ENCODE measurements at regions not wholly inside any gene's neighbourhood (a gene's known extent, or its start where the extent isn't known, plus 50 kb on each side); places are given as distances from the start of the nearest gene placed in this dataset.

DNA sequence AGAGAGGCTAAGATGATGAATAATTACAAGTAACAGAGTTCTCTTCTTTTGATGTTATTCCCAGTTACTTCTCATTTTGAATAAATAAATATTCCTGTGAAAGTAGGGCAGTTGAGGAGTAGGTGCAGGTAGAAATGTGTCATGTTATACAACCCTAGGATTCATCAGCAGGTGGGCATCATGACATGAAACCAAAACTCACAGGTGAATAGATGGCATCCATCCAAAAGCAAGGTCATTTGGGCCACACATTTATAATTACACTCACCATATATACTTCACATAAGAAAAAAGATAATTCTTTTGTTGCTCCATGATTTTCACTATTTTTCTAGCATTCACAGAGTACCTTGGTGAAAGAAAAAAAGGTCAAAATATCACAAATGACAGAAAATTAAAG lies 273.6 kb downstream of the ZBBX start:
- TF ChIP-seq EZH2 (IDR thresholded peaks at IDR 0.05; ENCODE audit: insufficient read depth, poor library complexity, severe bottlenecking): no peak
- TF ChIP-seq EZH2phosphoT487 (IDR thresholded peaks at IDR 0.05; ENCODE audit: insufficient read depth, low read depth): no peak
